Heart left ventricle (tissue), 16 donors: ENCODE measurements at regions not wholly inside any gene's neighbourhood (a gene's known extent, or its start where the extent isn't known, plus 50 kb on each side); places are given as distances from the start of the nearest gene placed in this dataset.

ENCODE experiments used
- ATAC-seq, 4 donors: fragments of 200-7000 bp; cut with Tn5 transposase; one replicate each; pipeline ENCODE4 v1.9.1; 2020 to 2022; ENCODE audit warnings: moderate library complexity in 4 of 4, mild to moderate bottlenecking in 3 of 4, moderate number of reproducible peaks in 1 of 4
- DNase-seq, 5 donors: peaks; one replicate each; pipeline ENCODE4 v3.0.0-alpha.2; 2020
- H3K27ac ChIP-seq, 12 donors: fragments of 200-600 bp; sonication (generic) in 4 of 12; one replicate each; pipeline versions ENCODE4 v1.5.0 to v1.8.0; 2016 to 2022; ENCODE audit warnings: mild to moderate bottlenecking in 2 of 12
- H3K27me3 ChIP-seq, 9 donors: fragments of 200-600 bp; sonication (generic) in 2 of 9; one replicate each; pipeline versions ENCODE4 v1.5.1 to v1.8.0; 2016 to 2022; ENCODE audit warnings: mild to moderate bottlenecking in 3 of 9
- H3K36me3 ChIP-seq, 9 donors: fragments of 200-600 bp; sonication (generic) in 2 of 9; one replicate each; pipeline versions ENCODE4 v1.5.0 to v1.8.0; 2018 to 2022; ENCODE audit warnings: mild to moderate bottlenecking in 2 of 9
- H3K4me1 ChIP-seq, 12 donors: fragments of 200-600 bp; sonication (generic) in 4 of 12; one replicate each; pipeline versions ENCODE4 v1.5.0 to v1.8.0; 2016 to 2022; ENCODE audit warnings: mild to moderate bottlenecking in 3 of 12
- H3K4me3 ChIP-seq, 12 donors: fragments of 200-600 bp; sonication (generic) in 4 of 12; one replicate each; pipeline versions ENCODE4 v1.5.0 to v1.8.0; 2017 to 2022; ENCODE audit warnings: mild to moderate bottlenecking in 9 of 12, moderate library complexity in 4 of 12
- H3K9me3 ChIP-seq, 12 donors: fragments of 200-600 bp; sonication (generic) in 4 of 12; one replicate each; pipeline versions ENCODE4 v1.5.0 to v1.8.0; 2016 to 2022; ENCODE audit warnings: mild to moderate bottlenecking in 1 of 12
- CTCF ChIP-seq, 12 donors: fragments of 200-600 bp; sonication (generic) in 4 of 12; IDR thresholded peaks; one replicate each; pipeline versions ENCODE4 v1.5.0 to v1.8.0; 2018 to 2022; ENCODE audit warnings: antibody characterized with exemption in 12 of 12, mild to moderate bottlenecking in 5 of 12
- POLR2A ChIP-seq, 2 donors: fragments of 450-650 bp; IDR thresholded peaks; one replicate each; pipeline ENCODE4 v1.6.1; 2017; ENCODE audit warnings: antibody characterized with exemption in 2 of 2, mild to moderate bottlenecking in 2 of 2, moderate library complexity in 2 of 2
- WGBS, 4 donors: extraction: QIAGEN DNeasy Blood & Tissue Kit in 2 of 4; methylation state at CpG; one replicate each; pipeline versions ENCODE4 v1.1.5 to v1.1.7; 2013 to 2018; 5-methylcytosine and 5-hydroxymethylcytosine counted together
- intact Hi-C, 10 donors: fragments of 100-400 bp; cut with DNase I; formaldehyde crosslinking; loops; one replicate each; pipeline versions ENCODE4 v1.11.1 to v1.14.2; 2022
- donor health status: ischemic (EF 13 %, LVEDD 7.1; RV severe dilation, severe dysfunction).
- donor health status: healthy with polysubstance abuse.
- donor health status: DM: no; HTN: yes; CAD: no.
- donor health status: DM: no; HTN: no; CAD: no.
- donor health status: ischemic (EF 25% LVEDD 6.9; RV normal size, moderate dysfunction).
- donor health status: ischemic (EF 25% LVEDD 5.7; RV mildly dilated, moderate dysfunction).
- donor health status: healthy.
- donor health status: DM: yes; HTN: yes; CAD: no.
- donor health status: ischemic (EF 35%, LVEDD 5.7; RV mildly dilated, moderate dysfunction).
- donor health status: nonischemic (EF 11% LVEDD 7.7; RV severe dilation, severe dysfunction).
- donor health status: DM: yes; HTN: yes; CAD: no.
- donor health status: PGD.
- donor health status: ischemic (EF 29% LVEDD 5.4; RV normal size, mild dysfunction).
- donor health status: nonischemic (EF 23%, LVEDD 6.1; RV moderate dilation, normal function).

DNA sequence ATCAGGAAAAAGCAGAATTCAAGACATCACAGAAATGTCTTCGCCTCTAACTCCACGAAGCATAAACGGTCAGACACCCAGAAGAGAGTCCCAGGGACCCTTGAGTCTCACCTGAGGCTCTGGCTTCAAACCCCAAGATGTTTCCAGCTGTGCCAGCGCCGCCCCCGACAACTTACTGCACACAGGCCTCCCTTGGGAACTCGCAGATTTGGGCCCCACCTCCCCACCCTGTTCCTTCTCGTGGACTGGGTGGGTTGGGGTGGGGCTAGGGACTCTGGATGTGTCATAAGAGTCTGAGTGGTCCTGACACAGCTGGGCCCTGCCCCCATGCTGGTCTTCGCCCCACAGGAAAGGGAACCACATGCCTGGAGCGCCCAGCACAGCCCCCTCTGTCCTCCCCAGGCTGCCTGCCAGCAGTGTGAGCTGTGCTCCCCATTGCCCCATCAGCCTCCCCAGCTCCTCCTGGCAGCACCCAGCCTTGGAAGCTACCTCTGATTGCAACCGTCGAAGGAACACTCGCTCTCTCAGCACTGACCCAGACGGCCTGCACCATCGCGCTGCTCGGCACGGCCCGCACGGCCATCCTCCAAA, 147.5 kb downstream of the CRYBB2 start:
- ATAC-seq (no peak), DNase-seq (peak in 2 of 5 donors; percentile 15 to 64)
- Histone ChIP-seq H3K36me3 (peaks cover 0 to 6% (median 0%) of the 10 kb centered on the region in 9 donors), H3K4me1 (peaks cover 0 to 61% (median 32%) of the 10 kb centered on the region in 12 donors), H3K27ac (no peak overlapping the region), H3K4me3 (no peak overlapping the region), H3K9me3 (no peaks in the 10 kb centered on the region), H3K27me3 (no peaks in the 10 kb centered on the region)
- intact Hi-C loops, result loop anchor here in 5 of 10 donors (5.0 to 10.0 kb wide), 3 partner anchors 35 to 338 kb away; no protein-coding TSS in a partner anchor
- 92 to 96% (median 94%) methylated on average over 12 to 20 of the region's 20 CpGs for WGBS, 4 donors
- no peak for TF ChIP-seq POLR2A (IDR thresholded peaks at IDR 0.05)
- no peak for TF ChIP-seq CTCF (IDR thresholded peaks at IDR 0.05)

DNA sequence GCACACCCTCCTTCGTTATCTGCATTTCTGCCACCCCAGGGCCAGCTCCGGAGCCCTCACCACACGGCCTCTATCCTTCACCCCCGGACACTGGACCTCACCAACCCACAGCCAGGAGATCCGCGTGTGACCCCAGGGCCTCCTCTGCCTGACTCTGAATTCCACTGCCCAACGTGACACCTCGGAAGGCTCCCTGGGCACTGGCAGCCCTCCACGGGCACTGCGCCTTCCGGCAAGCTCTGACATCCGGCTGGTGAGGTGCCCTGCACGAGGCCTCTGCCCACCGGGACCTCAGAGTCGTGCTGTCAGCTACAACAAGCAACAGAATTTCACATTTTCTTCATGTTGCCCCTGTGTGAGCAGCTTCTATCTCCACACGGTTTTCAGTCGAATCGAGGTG, 148.3 kb downstream of the CRYBB2 start:
- WGBS, 4 donors, result 94 to 95% (median 94%) methylated on average over 17 to 18 of the region's 18 CpGs
- no peak for ATAC-seq
- peaks cover 0 to 14% (median under 1%) of the 10 kb centered on the region in 9 donors for H3K36me3 ChIP-seq
- no peaks in the 10 kb centered on the region for H3K9me3 ChIP-seq
- no peak overlapping the region for H3K27ac ChIP-seq
- peaks cover 0 to 54% (median 27%) of the 10 kb centered on the region in 12 donors for H3K4me1 ChIP-seq
- no peak for TF ChIP-seq CTCF (IDR thresholded peaks at IDR 0.05)
- TF ChIP-seq POLR2A (IDR thresholded peaks at IDR 0.05), result no peak
- DNase-seq, result no peak
- no peaks in the 10 kb centered on the region for H3K27me3 ChIP-seq
- H3K4me3 ChIP-seq, result no peak overlapping the region
- intact Hi-C loops, result loop anchor here in 5 of 10 donors (5.0 to 10.0 kb wide), 3 partner anchors 35 to 337 kb away; no protein-coding TSS in a partner anchor

- intact Hi-C loops, result loop anchor here in 5 of 10 donors (5.0 to 10.0 kb wide), 3 partner anchors 34 to 337 kb away; no protein-coding TSS in a partner anchor
- Histone ChIP-seq H3K27me3 (no peaks in the 10 kb centered on the region), H3K27ac (no peak overlapping the region), H3K9me3 (no peaks in the 10 kb centered on the region), H3K4me1 (peaks cover 0 to 49% (median 25%) of the 10 kb centered on the region in 12 donors), H3K36me3 (peaks cover 0 to 18% (median 5%) of the 10 kb centered on the region in 9 donors), H3K4me3 (no peak overlapping the region)
- TF ChIP-seq CTCF (IDR thresholded peaks at IDR 0.05), result no peak
- TF ChIP-seq POLR2A (IDR thresholded peaks at IDR 0.05), result no peak
- DNase-seq, result no peak
- ATAC-seq, result peak in 1 of 4 donors; percentile 51
- WGBS, 4 donors, result 72 to 76% (median 74%) methylated on average over 5 of the region's 5 CpGs
Observed at GRCh38 chr22:25368271-25368670, 148.8 kb downstream of the CRYBB2 start.

GRCh38 chr22:25369041-25369440, 149.6 kb downstream of the CRYBB2 start:
- DNase-seq (no peak), ATAC-seq (no peak)
- no peaks in the 10 kb centered on the region for H3K9me3 ChIP-seq
- H3K4me1 ChIP-seq, result peaks cover 0 to 44% (median 21%) of the 10 kb centered on the region in 12 donors
- H3K4me3 ChIP-seq, result no peak overlapping the region
- peaks cover 0 to 18% (median 6%) of the 10 kb centered on the region in 9 donors for H3K36me3 ChIP-seq
- no peak overlapping the region for H3K27ac ChIP-seq
- no peaks in the 10 kb centered on the region for H3K27me3 ChIP-seq
- intact Hi-C loops, result loop anchor here in 5 of 10 donors (5.0 to 10.0 kb wide), 3 partner anchors 33 to 336 kb away; no protein-coding TSS in a partner anchor
- TF ChIP-seq POLR2A (IDR thresholded peaks at IDR 0.05), result no peak
- TF ChIP-seq CTCF (IDR thresholded peaks at IDR 0.05), result no peak
- 72 to 81% (median 75%) methylated on average over 3 to 5 of the region's 5 CpGs for WGBS, 4 donors
